CD8-positive, alpha-beta memory T cell (primary cell): ENCODE measurements at regions not wholly inside any gene's neighbourhood (a gene's known extent, or its start where the extent isn't known, plus 50 kb on each side); places are given as distances from the start of the nearest gene placed in this dataset.

Experiments used
- CTCF ChIA-PET: fragments of 350-600 bp; sonication (Branson Sonifier 250); formaldehyde crosslinking; loops from one replicate; lab custom pipeline; 2021; ENCODE audit warnings: antibody characterized with exemption; lab: Charles Lee
- POLR2A ChIA-PET: fragments of 350-600 bp; sonication (Branson Sonifier 250); formaldehyde crosslinking; loops from one replicate; lab custom pipeline; 2021; ENCODE audit warnings: antibody characterized with exemption; lab: Charles Lee
- DNase-seq, 5 donors: peaks; one replicate each; pipeline versions ENCODE4 v3.0.0 to v3.0.0-alpha.2; 2020 to 2022; ENCODE audit warnings: mixed read lengths in 1 of 5
- H3K27ac ChIP-seq: one replicate; pipeline ENCODE4 v1.7.0; 2013; ENCODE audit warnings: low read depth, mild to moderate bottlenecking, low read length, moderate library complexity
- H3K27me3 ChIP-seq: 2 replicates; pipeline ENCODE4 v1.7.0; 2013; ENCODE audit warnings: low read length, mild to moderate bottlenecking; ENCODE audit not compliant: insufficient read depth, poor library complexity, severe bottlenecking
- H3K36me3 ChIP-seq: 2 replicates; pipeline ENCODE4 v1.7.0; 2013; ENCODE audit warnings: mild to moderate bottlenecking, low read length, moderate library complexity; ENCODE audit not compliant: insufficient read depth
- H3K4me1 ChIP-seq: 2 replicates; pipeline ENCODE4 v1.7.0; 2013; ENCODE audit warnings: mild to moderate bottlenecking, low read length, moderate library complexity; ENCODE audit not compliant: insufficient read depth
- H3K4me3 ChIP-seq: 2 replicates; pipeline ENCODE4 v1.7.0; 2013; ENCODE audit warnings: mild to moderate bottlenecking, low read length
- H3K9me3 ChIP-seq: 2 replicates; pipeline ENCODE4 v1.7.0; 2013; ENCODE audit warnings: mild to moderate bottlenecking, low read length
- H3K27ac Mint-ChIP-seq, 8 donors: one replicate each; pipeline ENCODE4 v1.8.0; 2020 to 2021; ENCODE audit warnings: mixed read lengths in 8 of 8, mild to moderate bottlenecking in 6 of 8, inconsistent platforms in 3 of 8, moderate library complexity in 3 of 8
- H3K27me3 Mint-ChIP-seq, 2 donors: one replicate each; pipeline ENCODE4 v1.8.0; 2020 to 2021; ENCODE audit warnings: mixed read lengths in 2 of 2, mild to moderate bottlenecking in 1 of 2, moderate library complexity in 1 of 2
- H3K36me3 Mint-ChIP-seq, 3 donors: one replicate each; pipeline ENCODE4 v1.8.0; 2020 to 2021; ENCODE audit warnings: mixed read lengths in 3 of 3, inconsistent platforms in 1 of 3, mild to moderate bottlenecking in 1 of 3
- H3K4me1 Mint-ChIP-seq, 3 donors: one replicate each; pipeline ENCODE4 v1.8.0; 2020 to 2021; ENCODE audit warnings: mixed read lengths in 3 of 3, inconsistent platforms in 1 of 3, mild to moderate bottlenecking in 1 of 3
- H3K4me3 Mint-ChIP-seq, 7 donors: one replicate each; pipeline ENCODE4 v1.8.0; 2020 to 2021; ENCODE audit warnings: mixed read lengths in 7 of 7, mild to moderate bottlenecking in 6 of 7, moderate library complexity in 4 of 7, inconsistent platforms in 2 of 7
- H3K9me3 Mint-ChIP-seq, 5 donors: one replicate each; pipeline ENCODE4 v1.8.0; 2020 to 2022; ENCODE audit warnings: mixed read lengths in 5 of 5, mild to moderate bottlenecking in 3 of 5, moderate library complexity in 2 of 5, inconsistent platforms in 1 of 5

DNA sequence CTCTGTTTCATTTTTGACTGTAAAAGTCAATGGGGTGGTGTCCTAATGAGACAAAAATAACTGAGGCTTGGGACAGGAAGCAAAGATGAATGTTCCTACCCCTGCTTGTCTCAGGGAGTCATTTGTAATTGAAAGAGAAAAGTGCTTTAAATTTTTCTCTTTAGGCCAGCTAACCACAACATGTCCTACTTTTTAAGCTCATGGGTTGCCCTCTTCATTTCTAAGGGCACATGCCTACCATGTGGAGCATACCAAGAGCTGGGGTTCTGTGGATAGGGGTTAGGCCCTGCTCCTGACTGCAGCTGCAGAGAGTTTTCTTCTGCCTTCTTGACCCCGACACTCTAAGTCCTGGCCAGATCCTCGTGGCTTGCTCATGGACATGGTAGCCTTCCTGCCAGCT, 96.8 kb upstream of the ARL4C start:
- no peaks in the 10 kb centered on the region for H3K36me3 Mint-ChIP-seq
- no peaks in the 10 kb centered on the region for H3K4me1 Mint-ChIP-seq
- H3K4me1 ChIP-seq = no peaks in the 10 kb centered on the region
- CTCF ChIA-PET = no interaction called here
- no peak overlapping the region for H3K4me3 Mint-ChIP-seq
- no peak overlapping the region for H3K4me3 ChIP-seq
- H3K27me3 ChIP-seq = no peaks in the 10 kb centered on the region
- H3K27ac ChIP-seq = no peak overlapping the region
- H3K9me3 Mint-ChIP-seq = no peaks in the 10 kb centered on the region
- H3K27me3 Mint-ChIP-seq = peaks cover 12 to 49% of the 10 kb centered on the region in 2 donors
- no peaks in the 10 kb centered on the region for H3K9me3 ChIP-seq
- POLR2A ChIA-PET = no interaction called here
- no peaks in the 10 kb centered on the region for H3K36me3 ChIP-seq
- H3K27ac Mint-ChIP-seq = no peak overlapping the region
- DNase-seq = no peak

DNA sequence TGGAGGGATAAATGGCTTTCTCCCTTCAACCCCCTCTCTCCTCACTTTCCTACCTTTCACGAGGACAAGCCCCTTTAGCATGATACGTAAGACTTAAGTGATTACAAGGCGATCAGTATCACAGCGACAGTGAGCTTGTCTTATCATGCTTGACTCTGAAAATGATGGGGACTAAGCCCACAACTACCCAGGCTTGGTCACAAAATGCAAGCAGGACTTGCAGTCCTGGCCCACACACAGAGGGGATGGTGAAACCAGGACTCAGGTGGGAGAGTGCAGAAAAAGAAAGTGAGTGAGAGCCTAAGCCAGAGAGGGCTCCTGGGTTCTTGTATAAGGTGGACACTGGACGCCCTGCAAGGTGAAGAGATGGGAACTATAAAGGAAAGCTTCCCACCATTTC, 95.7 kb upstream of the ARL4C start:
- no peaks in the 10 kb centered on the region for H3K9me3 ChIP-seq
- H3K36me3 ChIP-seq = no peaks in the 10 kb centered on the region
- H3K4me3 ChIP-seq = no peak overlapping the region
- POLR2A ChIA-PET = no interaction called here
- H3K4me1 Mint-ChIP-seq = no peaks in the 10 kb centered on the region
- H3K27me3 Mint-ChIP-seq = peaks cover 12 to 46% of the 10 kb centered on the region in 2 donors
- H3K27ac ChIP-seq = no peak overlapping the region
- no peaks in the 10 kb centered on the region for H3K9me3 Mint-ChIP-seq
- CTCF ChIA-PET = no interaction called here
- H3K4me1 ChIP-seq = no peaks in the 10 kb centered on the region
- no peak overlapping the region for H3K27ac Mint-ChIP-seq
- H3K4me3 Mint-ChIP-seq = no peak overlapping the region
- no peaks in the 10 kb centered on the region for H3K36me3 Mint-ChIP-seq
- no peaks in the 10 kb centered on the region for H3K27me3 ChIP-seq
- no peak for DNase-seq

DNA sequence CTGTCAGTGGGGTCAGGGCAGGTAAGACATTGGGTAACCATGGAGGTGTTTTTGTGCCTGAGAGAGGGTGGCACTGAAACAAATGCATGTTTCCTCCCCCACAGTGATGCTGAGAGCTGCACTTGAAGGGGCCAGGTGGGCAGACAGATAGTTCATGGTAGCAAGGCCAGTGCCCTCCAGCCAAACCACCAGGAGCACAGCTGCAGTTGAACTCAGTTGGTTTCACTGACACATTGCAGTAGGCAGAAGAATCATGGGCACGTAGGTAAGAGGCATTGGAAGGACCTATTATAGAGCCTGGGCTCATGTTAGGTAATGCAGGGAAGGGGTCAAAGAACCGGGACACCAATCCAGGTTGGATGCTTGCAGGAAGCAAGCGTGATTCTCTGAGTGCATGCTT, 93.2 kb upstream of the ARL4C start:
- no peaks in the 10 kb centered on the region for H3K9me3 ChIP-seq
- CTCF ChIA-PET = no interaction called here
- no peak overlapping the region for H3K27ac Mint-ChIP-seq
- no peak overlapping the region for H3K4me3 ChIP-seq
- no peaks in the 10 kb centered on the region for H3K9me3 Mint-ChIP-seq
- H3K4me1 ChIP-seq = no peaks in the 10 kb centered on the region
- H3K27me3 ChIP-seq = no peaks in the 10 kb centered on the region
- no peaks in the 10 kb centered on the region for H3K4me1 Mint-ChIP-seq
- no peaks in the 10 kb centered on the region for H3K36me3 ChIP-seq
- no peak overlapping the region for H3K27ac ChIP-seq
- DNase-seq = no peak
- POLR2A ChIA-PET = no interaction called here
- H3K36me3 Mint-ChIP-seq = no peaks in the 10 kb centered on the region
- H3K27me3 Mint-ChIP-seq = peaks cover 7 to 36% of the 10 kb centered on the region in 2 donors
- H3K4me3 Mint-ChIP-seq = no peak overlapping the region

DNA sequence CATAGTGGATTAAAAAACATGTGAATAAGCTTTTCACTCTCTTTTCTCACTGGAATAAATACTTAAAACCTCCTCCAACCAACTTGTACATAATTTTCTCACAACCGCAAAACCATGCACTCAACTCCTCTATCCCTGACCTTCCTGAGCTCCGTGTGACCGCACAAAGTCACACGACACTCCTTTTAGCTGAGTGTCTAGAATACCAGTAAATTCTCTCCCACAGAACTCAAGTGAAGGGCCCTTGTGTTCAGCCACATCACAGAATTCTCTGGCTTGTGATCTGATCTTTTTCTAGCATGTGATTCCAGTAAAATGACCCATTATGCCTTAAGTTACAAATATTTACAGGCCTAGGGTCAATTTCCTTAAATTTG, 91.2 kb upstream of the ARL4C start:
- no peaks in the 10 kb centered on the region for H3K9me3 ChIP-seq
- POLR2A ChIA-PET = no interaction called here
- no peaks in the 10 kb centered on the region for H3K4me1 ChIP-seq
- peaks cover 10 to 42% of the 10 kb centered on the region in 2 donors for H3K27me3 Mint-ChIP-seq
- DNase-seq = no peak
- H3K4me1 Mint-ChIP-seq = no peaks in the 10 kb centered on the region
- H3K4me3 ChIP-seq = no peak overlapping the region
- no peaks in the 10 kb centered on the region for H3K9me3 Mint-ChIP-seq
- CTCF ChIA-PET = no interaction called here
- no peaks in the 10 kb centered on the region for H3K36me3 Mint-ChIP-seq
- no peak overlapping the region for H3K4me3 Mint-ChIP-seq
- H3K27ac ChIP-seq = no peak overlapping the region
- no peak overlapping the region for H3K27ac Mint-ChIP-seq
- H3K36me3 ChIP-seq = no peaks in the 10 kb centered on the region
- no peaks in the 10 kb centered on the region for H3K27me3 ChIP-seq

DNA sequence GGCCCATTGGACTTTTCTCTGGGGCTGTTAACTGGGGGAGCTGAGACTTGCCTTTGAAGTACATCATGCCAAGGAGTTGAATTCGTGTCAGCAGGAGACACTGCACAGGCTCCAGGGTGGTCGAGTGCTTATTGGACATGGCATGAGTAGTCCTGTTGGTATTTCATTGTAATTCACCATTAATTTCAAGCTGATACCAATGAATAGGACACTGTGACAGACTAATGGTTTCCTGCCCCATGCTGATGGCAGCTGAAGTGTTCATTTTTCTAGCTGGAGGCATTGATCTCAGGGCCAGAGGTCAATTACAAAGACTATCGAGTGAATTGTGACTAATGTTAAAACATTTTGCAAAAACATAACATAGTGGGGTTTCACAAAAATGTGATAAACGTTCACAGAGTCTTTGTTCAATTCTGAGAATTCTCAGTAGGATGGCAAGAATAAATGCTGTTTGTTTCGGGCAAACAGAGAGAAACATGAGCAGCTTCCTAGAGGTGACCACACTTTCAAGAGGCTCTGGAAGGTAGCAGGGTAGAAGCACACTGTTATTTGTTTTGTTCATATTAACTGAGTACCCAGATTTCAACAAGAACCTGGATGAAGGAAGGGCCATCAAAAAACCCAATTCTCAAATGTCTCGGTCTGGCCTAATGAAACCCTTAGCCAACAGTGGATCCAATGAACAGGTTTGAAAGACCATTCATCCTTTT, 90.6 kb upstream of the ARL4C start:
- no peak overlapping the region for H3K4me3 Mint-ChIP-seq
- no peak for DNase-seq

DNA sequence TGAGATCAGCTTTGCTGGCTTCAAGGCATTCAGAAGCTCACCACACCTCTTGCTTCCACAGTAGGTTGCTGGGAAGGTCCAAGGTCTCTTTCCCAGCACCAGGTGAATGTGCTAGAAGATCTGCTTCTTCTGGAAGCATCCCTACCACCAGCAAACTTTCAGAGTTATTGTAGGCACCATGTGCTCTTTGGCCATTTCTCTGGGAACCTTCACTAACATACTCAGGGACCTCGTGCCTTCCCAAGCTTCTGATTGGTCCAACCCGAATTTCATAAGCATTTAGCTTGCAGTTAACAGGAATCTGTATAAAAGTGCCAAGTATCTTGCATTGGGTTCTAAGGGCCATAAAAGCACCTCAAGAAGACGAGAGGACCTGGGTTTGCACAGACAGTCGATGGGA, 86.5 kb upstream of the ARL4C start:
- Mint-ChIP-seq H3K9me3 (no peaks in the 10 kb centered on the region), H3K27ac (no peak overlapping the region), H3K36me3 (no peaks in the 10 kb centered on the region), H3K27me3 (peaks cover 8 to 32% of the 10 kb centered on the region in 2 donors), H3K4me1 (no peaks in the 10 kb centered on the region), H3K4me3 (no peak overlapping the region)
- DNase-seq = no peak
- no peaks in the 10 kb centered on the region for H3K36me3 ChIP-seq
- H3K27ac ChIP-seq = no peak overlapping the region
- H3K4me1 ChIP-seq = no peaks in the 10 kb centered on the region
- ChIA-PET POLR2A (no interaction called here), CTCF (no interaction called here)
- no peaks in the 10 kb centered on the region for H3K9me3 ChIP-seq
- no peak overlapping the region for H3K4me3 ChIP-seq
- H3K27me3 ChIP-seq = no peaks in the 10 kb centered on the region

More for the DNA sequence above, 90.6 kb upstream of the ARL4C start:
- ChIA-PET POLR2A (no interaction called here), CTCF (no interaction called here)
- H3K27ac ChIP-seq = no peak overlapping the region
- H3K27ac Mint-ChIP-seq = no peak overlapping the region
- no peaks in the 10 kb centered on the region for H3K36me3 Mint-ChIP-seq
- H3K27me3 ChIP-seq = no peaks in the 10 kb centered on the region
- H3K36me3 ChIP-seq = no peaks in the 10 kb centered on the region
- no peaks in the 10 kb centered on the region for H3K9me3 Mint-ChIP-seq
- H3K4me1 Mint-ChIP-seq = no peaks in the 10 kb centered on the region
- no peak overlapping the region for H3K4me3 ChIP-seq
- H3K4me1 ChIP-seq = no peaks in the 10 kb centered on the region
- no peaks in the 10 kb centered on the region for H3K9me3 ChIP-seq
- H3K27me3 Mint-ChIP-seq = peaks cover 12 to 44% of the 10 kb centered on the region in 2 donors

DNA sequence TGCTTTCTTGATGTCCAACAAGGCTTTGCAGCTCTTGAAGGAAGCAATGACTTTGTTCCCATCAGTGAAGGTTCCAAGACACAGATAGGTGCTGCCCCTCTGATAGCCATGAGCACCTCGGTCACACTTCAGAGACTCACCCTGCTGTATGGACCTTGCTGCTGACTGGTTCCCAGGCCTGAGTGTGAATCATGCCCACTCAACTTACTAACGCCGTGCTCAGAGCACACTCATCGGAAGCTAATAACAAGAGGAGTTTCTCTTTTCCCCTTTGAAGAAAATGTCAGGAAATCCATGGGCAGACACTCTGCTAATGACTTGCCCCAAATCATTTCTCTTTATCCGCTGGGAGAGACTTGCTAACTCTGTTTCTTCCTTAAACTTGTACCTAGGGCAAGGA, 83.8 kb upstream of the ARL4C start:
- no peak for DNase-seq
- H3K27ac ChIP-seq = no peak overlapping the region
- no peak overlapping the region for H3K4me3 ChIP-seq
- peaks cover 8 to 34% of the 10 kb centered on the region in 2 donors for H3K27me3 Mint-ChIP-seq
- no peak overlapping the region for H3K4me3 Mint-ChIP-seq
- ChIA-PET POLR2A (no interaction called here), CTCF (no interaction called here)
- no peaks in the 10 kb centered on the region for H3K9me3 ChIP-seq
- no peaks in the 10 kb centered on the region for H3K27me3 ChIP-seq
- H3K9me3 Mint-ChIP-seq = no peaks in the 10 kb centered on the region
- H3K4me1 ChIP-seq = no peaks in the 10 kb centered on the region
- H3K4me1 Mint-ChIP-seq = no peaks in the 10 kb centered on the region
- H3K36me3 Mint-ChIP-seq = no peaks in the 10 kb centered on the region
- H3K36me3 ChIP-seq = no peaks in the 10 kb centered on the region
- no peak overlapping the region for H3K27ac Mint-ChIP-seq

DNA sequence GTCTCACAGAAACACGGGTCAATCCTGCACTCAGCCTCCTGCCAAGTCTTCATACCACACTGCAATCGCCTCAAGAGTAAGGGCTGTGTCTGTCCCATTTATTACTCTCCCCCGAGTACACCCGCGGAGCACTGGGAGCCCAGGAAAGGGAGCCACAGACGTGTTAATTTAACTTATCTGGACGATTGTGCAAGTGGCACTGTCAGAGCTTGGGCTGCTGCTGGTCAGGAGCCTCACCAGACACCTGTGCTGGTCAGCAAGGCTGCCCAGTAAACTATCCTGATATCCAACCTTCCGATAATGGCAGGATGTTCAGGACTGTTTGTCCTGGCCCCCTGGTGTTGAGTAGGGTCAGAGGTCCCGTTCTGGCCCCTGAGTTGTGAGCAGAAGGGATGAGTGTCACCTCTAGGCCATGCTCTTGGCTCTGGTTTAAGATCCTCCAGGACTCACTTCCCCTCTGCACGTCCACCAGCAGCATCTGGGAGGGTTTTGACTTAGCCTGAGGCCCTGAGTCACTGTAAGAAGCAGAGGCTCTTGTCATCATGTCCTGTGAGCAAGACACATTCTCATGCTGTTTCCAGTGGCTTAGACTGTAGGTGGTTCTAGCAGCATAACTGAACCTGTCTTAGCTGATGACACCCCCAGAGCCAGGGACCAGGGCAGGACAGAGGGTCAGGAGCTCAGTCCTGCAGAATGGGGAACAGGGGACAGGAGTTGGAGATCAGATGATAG, 82.5 kb upstream of the ARL4C start:
- ChIA-PET CTCF (no interaction called here), POLR2A (no interaction called here)
- Mint-ChIP-seq H3K4me1 (no peaks in the 10 kb centered on the region), H3K27ac (no peak overlapping the region), H3K36me3 (no peaks in the 10 kb centered on the region), H3K4me3 (no peak overlapping the region), H3K9me3 (no peaks in the 10 kb centered on the region), H3K27me3 (peaks cover 9 to 30% of the 10 kb centered on the region in 2 donors)
- H3K36me3 ChIP-seq = no peaks in the 10 kb centered on the region
- no peaks in the 10 kb centered on the region for H3K4me1 ChIP-seq
- no peaks in the 10 kb centered on the region for H3K27me3 ChIP-seq
- H3K27ac ChIP-seq = no peak overlapping the region
- no peak overlapping the region for H3K4me3 ChIP-seq
- H3K9me3 ChIP-seq = no peaks in the 10 kb centered on the region
- DNase-seq = no peak
